ENCODE measurements at regions not wholly inside any gene's neighbourhood (a gene's known extent, or its start where the extent isn't known, plus 50 kb on each side); places are given as distances from the start of the nearest gene placed in this dataset.
"Not testable (repeated sequence)": the region's sequence is repeated elsewhere in the genome, so short reads cannot be mapped to it uniquely, and the experiment has no call there.

DNA sequence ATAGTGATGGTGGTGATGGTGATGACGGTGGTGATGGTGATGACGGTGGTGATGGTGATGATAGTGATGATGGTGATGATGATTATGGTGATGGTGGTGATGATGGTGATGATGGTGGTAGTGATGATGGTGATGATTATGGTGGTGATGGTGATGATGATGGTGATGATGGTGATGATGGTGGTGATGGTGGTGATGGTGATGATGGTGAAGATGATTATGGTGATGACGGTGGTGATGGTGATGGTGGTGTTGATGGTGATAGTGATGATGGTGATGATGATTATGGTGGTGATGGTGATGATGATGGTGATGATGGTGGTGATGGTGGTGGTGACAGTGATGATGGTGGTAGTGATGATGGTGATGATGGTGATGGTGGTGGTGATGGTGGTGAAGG is 149.2 kb upstream of the IRX1 start:
- in situ Hi-C loops (cut with MboI; ENCODE audit: low sequenced_read_pairs, unreplicated experiment), result no loop called here
- TF ChIP-seq, protein P1, sequence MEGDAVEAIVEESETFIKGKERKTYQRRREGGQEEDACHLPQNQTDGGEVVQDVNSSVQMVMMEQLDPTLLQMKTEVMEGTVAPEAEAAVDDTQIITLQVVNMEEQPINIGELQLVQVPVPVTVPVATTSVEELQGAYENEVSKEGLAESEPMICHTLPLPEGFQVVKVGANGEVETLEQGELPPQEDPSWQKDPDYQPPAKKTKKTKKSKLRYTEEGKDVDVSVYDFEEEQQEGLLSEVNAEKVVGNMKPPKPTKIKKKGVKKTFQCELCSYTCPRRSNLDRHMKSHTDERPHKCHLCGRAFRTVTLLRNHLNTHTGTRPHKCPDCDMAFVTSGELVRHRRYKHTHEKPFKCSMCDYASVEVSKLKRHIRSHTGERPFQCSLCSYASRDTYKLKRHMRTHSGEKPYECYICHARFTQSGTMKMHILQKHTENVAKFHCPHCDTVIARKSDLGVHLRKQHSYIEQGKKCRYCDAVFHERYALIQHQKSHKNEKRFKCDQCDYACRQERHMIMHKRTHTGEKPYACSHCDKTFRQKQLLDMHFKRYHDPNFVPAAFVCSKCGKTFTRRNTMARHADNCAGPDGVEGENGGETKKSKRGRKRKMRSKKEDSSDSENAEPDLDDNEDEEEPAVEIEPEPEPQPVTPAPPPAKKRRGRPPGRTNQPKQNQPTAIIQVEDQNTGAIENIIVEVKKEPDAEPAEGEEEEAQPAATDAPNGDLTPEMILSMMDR (IDR thresholded peaks at IDR 0.05; ENCODE audit: borderline replicate concordance, control extremely low read depth, extremely low read depth, insufficient read depth, missing control alignments), result no peak
- DNase-seq (ENCODE audit: low spot score), result no peak

DNA sequence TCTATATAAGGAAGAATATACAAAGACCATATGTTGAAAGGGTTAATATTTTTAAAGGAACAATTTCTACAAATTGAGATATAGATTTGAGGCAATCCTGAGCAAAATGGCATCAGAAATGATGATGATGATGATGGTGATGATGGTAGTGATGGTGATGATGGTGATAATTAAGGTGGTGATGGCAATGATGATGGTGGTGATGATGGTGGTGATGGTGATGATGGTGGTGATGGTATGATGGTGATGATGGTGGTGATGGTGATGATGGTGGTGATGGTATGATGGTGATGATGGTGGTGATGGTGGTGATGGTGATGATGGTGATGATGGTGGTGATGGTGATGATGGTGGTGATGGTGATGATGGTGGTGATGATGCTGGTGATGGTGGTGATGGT is 150.1 kb upstream of the IRX1 start:
- in situ Hi-C loops (cut with MboI; ENCODE audit: low sequenced_read_pairs, unreplicated experiment); DNase-seq (ENCODE audit: low spot score): not testable (repeated sequence)

DNA sequence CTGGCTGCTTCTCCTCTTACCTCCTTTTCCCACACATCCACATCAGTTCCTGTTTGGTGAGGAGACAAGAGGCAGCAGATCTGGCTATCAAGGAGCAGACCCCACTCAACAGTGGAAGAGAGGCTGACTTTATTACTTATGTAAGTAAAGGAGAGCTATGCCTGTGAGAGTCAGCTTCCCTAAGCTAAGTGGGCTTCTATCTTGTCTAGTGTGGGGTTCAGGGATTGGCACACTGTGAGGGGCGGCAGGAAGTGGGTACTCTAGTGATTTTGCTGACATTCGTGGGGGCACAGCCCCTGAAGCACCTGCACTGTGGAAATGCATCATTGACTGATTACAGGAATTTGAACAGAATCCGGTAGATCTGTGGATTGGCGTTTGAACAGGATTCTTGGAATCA is 163.5 kb upstream of the IRX1 start:
- TF ChIP-seq, protein P1 (IDR thresholded peaks at IDR 0.05; ENCODE audit: borderline replicate concordance, control extremely low read depth, extremely low read depth, insufficient read depth, missing control alignments), result no peak
- no peak for DNase-seq (ENCODE audit: low spot score)
- in situ Hi-C loops (cut with MboI; ENCODE audit: low sequenced_read_pairs, unreplicated experiment), result no loop called here

DNA sequence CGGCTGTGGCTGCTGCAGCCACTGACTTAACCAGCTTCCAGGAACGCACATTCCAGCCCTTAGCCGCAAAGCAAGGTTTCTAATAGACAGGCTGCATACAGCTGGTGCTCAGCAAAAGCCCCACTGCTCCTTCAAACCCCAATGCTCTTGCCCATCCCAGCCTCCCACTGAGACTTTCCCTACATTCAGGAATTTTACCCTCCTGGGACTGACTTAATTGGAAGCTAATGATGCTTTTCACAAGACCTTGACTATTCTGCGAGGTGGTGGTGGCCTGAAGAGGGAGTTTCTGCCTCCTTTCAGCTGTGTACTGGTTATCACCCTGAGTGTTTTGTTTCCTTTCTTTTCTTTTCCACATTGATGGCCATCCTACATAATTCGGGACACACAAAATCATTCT is 164.9 kb upstream of the IRX1 start:
- TF ChIP-seq, protein P1 (IDR thresholded peaks at IDR 0.05; ENCODE audit: borderline replicate concordance, control extremely low read depth, extremely low read depth, insufficient read depth, missing control alignments), result no peak
- in situ Hi-C loops (cut with MboI; ENCODE audit: low sequenced_read_pairs, unreplicated experiment), result no loop called here

DNA sequence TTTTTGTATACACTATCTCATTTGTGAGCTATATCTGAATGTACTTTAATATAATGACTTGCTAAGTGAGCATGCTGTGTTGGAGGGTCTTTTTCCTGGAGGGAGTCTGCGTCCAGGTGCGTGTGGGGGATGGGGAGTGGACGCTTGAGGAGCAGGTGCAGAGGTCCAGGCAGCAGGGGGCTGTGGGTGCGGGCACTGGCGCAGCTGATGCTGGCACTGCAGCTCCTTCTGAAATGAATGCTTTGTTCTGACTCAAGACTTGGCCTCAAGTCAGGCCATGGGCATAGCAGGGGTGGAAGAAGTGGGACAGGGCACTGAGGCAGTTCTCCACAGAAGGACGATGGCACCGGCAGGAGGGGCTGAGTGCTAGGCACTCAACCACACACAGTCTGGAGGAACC is 165.7 kb upstream of the IRX1 start:
- in situ Hi-C loops (cut with MboI; ENCODE audit: low sequenced_read_pairs, unreplicated experiment), result no loop called here
- TF ChIP-seq, protein P1 (IDR thresholded peaks at IDR 0.05; ENCODE audit: borderline replicate concordance, control extremely low read depth, extremely low read depth, insufficient read depth, missing control alignments), result no peak
- no peak for DNase-seq (ENCODE audit: low spot score)

More for the DNA sequence above, 164.9 kb upstream of the IRX1 start:
- no peak for DNase-seq (ENCODE audit: low spot score)

DNA sequence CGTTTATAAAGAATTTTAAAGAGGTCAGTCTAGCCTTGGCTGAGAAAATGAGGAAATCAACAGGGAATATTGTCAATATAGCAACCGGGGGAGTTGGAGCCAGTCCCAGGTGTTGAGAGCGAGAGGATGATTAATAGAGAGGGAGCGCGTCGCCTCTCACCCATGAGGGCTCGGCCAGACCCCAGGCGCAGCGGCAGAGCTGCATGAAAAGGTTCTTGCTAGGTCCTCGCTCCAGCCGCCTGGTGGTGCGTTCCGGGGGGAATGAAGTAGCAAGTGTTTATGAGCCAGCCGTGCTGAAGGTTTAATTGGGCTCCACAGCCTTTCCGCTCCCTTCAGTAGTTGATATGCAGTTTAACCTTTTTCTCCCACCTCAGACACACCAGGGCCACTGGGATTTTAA is 167.3 kb upstream of the IRX1 start:
- in situ Hi-C loops (cut with MboI; ENCODE audit: low sequenced_read_pairs, unreplicated experiment), result no loop called here
- TF ChIP-seq, protein P1 (IDR thresholded peaks at IDR 0.05; ENCODE audit: borderline replicate concordance, control extremely low read depth, extremely low read depth, insufficient read depth, missing control alignments), result no peak
- DNase-seq (ENCODE audit: low spot score), result no peak

DNA sequence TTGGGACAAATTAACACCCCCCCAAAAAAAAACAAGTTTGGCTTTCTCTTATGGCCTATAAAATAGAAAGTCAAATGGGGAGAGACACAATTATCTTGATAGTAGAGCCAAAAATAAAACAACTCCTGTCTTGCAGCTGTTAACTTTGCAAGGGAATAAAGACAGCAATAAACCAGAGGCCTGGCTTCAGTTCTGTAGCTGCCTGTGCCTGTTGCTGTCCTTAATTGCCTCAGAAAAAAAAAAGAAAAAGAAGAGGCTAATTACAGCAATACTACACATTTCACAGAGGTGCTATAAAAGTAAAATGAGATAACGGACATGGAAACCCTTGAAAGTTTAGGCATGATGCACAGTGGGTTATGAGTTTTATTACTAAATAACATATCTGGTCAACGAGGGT is 170.7 kb upstream of the IRX1 start:
- in situ Hi-C loops (cut with MboI; ENCODE audit: low sequenced_read_pairs, unreplicated experiment), result no loop called here
- TF ChIP-seq, protein P1 (IDR thresholded peaks at IDR 0.05; ENCODE audit: borderline replicate concordance, control extremely low read depth, extremely low read depth, insufficient read depth, missing control alignments), result no peak
- no peak for DNase-seq (ENCODE audit: low spot score)
